SKM-1 (cell line): ENCODE measurements at regions not wholly inside any gene's neighbourhood (a gene's known extent, or its start where the extent isn't known, plus 50 kb on each side); places are given as distances from the start of the nearest gene placed in this dataset.

ENCODE experiments used
- DNase-seq: peaks from one replicate; lab custom pipeline; 2025; ENCODE audit not compliant: unreplicated experiment; lab: John Stamatoyannopoulos, UW

DNA sequence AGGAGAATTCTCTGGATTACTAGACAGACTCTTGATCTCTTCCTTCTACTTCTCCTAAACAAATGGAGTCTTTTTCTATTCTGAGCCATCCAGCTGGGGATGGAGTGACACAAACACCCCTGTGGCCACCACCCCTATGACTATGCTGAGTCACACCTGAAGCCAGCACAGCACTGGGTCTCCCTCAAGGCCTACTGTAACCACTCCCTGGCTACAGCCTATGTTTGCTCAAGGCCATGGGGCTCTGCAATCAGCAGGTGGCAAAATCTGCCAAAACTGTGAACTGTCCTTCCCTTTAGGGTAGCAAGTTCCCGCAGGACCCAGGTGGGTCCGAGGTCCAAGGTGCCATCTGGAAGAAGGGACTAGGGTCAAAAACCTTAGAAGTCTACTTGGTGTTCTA is 132.3 kb downstream of the TINAG start:
- DNase-seq: no peak

DNA sequence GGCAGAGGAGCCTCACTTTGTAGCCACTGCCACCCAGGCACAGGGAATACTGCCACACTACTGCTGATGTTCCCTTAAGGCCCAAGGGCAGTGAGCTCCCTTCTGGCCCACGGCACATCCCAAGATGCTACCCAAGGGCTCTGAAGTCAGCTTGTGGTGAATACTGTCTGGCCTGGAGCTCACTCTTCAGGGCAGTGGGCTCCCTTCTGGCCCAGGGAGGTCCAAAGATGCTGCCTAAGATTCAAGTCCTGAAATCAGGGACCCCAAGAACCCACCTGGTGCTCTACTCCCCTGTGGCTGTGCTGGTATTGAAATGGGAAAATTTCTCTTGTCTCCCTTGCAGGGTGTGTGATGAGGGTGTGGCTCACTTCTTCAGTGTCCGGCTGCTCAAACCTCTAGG is 132.8 kb downstream of the TINAG start:
- DNase-seq: no peak

DNA sequence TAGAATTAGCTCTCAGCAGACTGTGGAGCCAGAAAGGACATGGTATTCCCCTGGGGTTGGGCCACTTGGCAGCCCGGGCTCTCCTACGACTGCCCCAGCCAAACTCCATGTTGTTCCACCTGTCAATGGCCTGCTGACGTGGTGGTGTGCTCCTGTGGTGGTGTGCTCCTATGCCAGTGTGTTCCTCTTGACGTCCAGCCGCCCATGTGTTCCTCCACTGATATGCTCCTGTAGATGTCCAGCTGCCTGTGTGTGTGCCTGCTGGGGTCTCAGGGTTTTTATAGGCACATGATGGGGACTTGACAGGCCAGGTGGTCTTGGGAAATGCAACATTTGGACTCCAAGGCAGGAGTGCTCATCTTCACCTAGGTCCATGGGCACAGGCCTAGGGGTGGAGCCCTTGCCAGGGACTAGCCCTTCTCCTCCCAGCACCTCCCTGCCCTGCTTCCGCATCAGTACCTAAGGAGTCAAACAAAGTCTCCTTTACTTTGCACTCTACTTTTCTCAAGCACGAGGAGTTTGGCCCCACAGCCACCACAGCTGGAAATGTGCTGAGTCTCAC is 133.5 kb downstream of the TINAG start:
- no peak for DNase-seq

DNA sequence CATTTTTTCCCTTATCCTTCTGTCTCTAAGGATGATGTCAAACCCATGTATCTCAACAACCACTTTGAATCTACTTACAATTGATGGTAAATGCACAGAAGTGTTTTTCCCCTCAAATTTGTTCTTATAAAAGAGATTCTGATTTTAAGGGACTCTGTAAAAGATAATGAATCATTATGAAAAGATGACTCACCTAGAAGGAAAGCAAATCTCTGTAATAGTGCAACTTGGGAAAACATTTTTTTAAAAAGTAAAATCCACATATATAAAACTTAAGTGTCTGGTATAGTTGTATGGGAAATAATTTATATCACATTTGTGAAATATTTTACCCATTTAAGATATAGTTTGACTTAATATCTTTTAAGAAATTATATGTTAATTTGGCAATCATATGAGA is 137.0 kb downstream of the TINAG start:
- DNase-seq: no peak

DNA sequence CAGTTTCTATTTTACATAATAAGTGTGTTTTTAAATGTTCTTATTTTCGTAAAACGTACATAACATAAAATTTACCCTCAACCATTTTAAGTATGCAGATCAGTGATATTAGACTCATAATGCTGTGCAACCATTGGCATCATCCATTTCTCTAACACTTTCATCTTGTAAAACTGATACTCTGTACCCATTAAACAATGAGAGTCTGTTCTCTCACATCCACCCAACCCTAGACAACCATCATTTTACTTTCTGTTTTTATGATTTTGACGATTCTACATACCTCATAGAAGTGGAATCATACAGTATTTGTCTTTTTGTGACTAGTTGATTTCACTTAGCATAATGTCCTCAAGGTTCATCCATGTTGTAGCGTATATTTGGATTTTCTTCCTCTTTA is 140.4 kb downstream of the TINAG start:
- no peak for DNase-seq

DNA sequence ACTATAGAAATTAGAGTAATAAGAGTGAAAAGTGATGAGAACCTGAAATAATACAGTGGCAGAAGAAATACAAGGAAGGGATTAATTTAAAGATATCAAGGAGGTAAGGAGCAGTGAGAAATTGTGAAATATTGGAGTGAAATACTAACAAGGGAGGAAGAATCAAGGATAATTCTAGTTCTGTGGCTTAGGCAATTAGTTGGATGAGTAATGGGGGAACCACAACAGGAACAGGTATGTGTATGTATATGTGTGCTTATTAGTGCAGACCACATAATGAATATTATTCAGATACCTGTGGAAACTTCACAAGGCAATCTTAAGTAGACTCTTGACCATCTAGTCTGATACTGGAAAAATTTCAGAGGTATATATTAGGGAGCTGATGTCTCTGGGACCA is 143.3 kb downstream of the TINAG start:
- no peak for DNase-seq

DNA sequence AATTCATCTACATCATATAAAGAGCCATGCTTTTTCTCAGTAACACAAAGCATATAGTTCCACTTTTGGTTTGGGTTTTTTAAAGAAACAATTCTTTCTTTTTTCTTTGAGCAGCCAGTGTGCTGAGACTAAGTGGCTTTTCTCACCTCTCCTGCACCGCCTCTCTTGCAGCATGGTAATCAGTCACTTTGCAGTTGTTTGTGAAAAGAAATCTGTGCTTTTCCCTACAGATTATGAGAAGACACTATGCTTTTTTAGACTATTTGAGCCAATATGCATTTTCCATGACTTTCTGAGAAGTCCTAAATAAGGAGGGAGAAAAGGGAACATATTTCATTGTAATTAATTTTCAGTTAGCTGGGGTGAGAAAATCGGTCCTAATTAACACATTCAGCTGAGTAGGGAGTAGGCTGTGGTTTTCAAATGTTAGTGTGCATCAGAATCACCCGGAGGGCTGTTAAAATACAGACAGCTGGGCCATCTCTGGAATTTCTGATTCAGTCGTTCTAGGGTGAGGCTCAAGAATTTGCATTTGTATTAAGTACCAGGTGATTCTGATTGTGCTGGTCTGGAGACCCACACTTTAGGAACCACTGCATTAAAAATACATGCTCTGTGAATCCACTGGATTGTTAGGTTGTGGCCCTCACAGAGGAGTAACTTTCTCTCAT is 155.2 kb downstream of the TINAG start:
- DNase-seq: no peak

DNA sequence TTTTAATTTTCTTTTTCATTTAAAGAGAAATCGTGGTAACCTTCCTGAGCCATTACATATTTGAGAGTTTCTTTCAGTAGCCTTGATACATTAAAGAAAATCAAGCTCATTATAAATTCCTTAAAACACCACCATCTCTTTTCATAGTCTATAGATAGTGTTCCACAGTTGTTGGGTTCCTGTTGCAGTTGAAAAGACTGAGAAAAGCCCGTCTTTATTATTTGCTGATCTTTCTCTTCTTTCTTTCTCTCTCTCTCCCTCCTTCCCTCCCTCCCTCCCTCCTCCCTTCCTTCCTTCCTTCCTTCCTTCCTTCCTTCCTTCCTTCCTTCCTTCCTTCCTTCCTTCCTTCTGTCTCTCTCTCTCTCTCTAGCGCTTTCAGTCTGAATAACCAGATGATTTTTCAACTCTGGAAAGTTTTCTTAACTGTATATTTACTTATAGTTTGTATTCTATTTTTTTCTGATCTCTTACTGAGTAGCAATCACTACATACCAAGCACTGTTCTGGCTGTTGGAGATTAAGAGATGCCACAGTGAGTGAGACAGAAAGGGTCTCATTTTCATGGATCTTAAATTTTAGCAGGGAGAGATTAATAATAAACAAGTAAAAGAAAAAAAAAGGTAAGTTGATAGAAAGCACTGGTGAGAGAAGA is 157.5 kb downstream of the TINAG start:
- no peak for DNase-seq

DNA sequence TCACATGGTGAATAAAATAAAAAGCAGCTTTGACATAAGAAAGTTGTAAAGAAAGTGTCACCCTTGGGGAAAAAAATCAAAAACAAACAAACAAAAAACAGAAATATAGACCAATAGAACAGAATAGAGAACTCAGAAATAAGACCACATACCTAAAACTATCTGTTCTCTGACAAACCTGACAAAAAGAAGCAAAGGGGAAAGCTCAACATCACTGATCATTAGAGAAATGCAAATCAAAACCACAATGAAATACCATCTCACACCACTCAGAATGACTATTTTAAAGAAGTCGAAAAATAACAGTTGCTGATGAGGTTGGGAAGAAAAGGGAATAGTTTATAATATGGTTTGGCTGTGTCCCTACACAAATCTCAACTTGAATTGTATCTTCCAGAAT is 159.1 kb downstream of the TINAG start:
- no peak for DNase-seq

DNA sequence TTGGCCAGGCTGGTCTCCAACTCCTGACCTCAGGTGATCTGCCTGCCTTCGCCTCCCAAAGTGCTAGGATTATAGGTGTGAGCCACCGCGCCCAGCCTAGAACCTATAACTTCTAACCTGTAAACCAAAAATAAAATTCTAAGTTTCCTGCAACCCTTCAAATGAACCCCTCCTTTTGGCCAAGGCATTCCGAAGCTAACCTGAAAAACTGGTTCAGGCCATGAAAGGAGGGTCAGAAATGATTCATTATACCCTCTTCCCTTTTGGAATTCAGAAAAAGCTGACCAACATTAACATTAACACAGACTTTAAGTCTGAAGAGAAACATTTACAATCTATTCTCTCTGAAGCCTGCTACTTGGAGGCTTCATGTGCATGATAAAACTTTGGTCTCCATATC is 165.1 kb downstream of the TINAG start:
- no peak for DNase-seq

DNA sequence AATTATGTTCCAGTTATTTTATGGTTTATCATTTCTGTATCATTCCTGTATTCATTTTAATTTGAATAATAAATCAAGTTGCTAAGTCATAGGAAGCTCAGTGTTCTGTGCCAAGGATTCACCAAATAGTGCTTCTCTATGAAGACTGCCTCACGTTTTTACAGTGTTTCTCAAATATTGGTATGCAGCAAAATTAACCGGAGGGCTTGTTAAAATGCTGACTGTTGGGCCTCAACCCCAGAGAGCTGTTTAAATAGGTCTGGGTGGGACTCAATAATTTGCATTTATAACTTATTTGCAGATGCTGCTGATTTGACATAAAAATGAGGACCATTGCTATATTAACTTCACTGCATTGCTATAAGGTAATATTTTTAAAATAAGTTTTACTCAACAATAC is 166.7 kb downstream of the TINAG start:
- no peak for DNase-seq

DNA sequence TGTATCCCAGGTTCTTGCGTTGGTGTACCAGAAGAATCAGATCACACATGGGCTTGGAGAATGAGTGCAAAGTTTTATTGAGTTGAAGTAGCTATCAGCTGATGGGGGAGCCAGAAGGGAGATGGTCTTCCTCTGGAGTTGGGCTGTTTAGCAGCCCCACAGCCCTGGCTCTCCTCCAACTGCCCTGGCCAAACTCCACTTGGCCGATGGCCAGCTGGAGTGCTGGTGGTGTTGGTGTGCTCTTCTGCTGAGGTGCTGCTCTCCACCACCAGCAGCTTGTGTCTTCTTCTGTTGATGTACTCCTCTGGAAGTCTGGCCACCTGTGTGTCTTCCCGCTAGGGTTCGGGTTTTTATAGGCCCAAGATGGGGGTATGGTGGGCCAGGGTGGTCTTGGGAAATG is 172.8 kb downstream of the TINAG start:
- DNase-seq: no peak

DNA sequence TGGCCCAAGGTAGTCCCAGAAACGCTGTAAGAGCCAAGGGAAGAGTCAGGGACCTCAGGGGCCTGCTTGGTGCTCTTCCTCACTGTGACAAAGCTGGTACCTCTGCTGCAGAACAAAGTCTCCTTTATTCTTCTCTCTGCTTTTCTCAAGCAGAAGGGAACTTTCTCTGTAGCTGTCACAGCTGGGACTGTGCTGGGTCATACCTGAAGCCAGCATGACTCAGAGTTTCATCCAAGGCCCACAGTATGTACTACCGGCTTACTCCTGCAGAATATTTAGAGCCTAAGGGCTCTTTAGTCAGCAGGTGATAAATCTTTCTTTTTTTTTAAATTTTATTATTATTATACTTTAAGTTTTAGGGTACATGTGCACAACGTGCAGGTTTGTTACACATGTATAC is 183.2 kb downstream of the TINAG start:
- no peak for DNase-seq

DNA sequence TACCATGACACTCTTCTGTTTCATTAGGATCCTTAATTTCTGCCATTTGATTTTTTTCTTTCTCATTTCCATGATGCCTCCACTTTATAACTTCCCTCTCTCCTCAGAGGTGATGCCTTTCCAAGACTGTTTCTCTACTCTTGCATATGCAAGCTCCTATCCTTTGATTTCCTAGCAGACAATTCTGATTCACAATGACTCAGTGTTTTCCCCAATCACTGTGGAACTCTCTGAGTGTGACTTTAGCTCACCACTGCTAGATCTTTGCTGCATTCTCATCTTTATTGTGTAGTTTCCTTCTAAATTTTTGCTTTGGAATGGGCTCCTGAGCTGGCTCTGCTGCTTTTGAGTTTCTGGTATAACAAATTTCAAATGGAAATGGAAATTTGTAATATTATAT is 184.9 kb downstream of the TINAG start:
- DNase-seq: no peak

DNA sequence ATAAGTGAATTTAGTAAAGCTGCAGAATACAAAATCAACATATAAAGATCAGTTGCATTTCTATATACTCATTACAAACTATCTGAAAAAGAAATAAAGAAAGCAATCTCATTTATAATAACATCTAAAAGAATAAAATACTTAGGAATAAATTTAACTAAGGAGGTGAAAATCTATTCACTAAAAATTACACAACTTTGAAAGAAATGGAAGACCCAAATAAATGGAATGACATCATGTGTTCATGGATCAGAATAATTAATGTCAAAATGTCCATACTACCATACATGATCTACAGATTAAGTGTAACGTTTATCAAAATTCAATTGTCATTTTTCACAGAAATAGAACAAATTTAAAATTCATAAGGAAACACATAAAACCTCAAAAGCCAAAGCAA is 194.9 kb downstream of the TINAG start:
- DNase-seq: no peak

DNA sequence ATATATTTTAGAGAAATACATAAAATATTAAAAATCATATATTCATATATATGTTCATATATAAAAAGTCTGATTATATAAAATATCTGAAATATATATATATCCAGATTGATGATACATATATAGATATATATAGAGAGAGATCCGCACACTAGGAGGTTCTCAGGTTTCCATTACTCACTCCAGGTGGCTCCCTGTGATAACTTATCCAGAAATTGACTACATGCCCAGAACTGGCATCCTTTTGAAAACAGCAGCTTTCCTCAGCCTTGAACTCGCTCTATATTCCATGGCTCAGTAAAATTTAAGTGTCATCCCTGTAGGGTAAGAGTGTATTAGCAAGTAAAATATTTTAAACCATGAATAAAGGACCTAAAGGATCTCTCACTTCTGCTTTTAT is 206.8 kb downstream of the TINAG start:
- DNase-seq: no peak

DNA sequence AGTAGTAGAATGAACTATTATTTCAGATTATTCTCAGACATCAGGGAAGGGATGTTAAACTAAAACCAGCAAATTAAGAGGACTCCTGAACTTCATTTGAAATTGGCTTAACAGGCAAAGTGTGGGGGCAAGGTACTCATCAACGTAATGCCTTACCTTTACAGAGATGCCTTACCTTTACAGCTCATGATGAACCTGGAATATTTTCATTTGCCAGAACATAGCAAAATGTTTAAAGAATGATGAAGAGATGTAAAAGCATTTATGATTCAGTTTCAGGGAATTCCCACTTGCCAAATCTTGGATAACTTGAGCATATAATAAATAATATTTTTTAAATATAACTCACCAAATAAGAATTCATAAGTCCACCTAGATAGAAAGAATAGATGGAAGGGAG is 207.5 kb downstream of the TINAG start:
- no peak for DNase-seq

DNA sequence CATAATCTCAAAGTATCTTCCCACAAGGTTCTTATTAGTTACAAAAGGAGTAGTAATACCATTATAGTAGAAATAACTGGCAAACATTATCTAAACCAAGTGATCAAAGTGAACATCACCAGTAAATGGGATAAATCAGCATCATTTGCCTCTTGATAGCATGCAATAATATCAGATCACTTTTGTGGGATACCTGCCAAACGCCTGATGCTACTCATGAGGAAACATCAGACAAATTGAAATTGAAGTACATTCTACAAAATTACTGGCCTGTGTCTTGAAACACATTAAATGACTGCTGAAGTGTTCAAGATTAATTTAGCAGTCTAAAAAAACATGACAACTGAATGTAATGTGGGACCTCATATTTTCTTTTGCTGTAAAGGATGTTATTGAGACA is 208.1 kb downstream of the TINAG start:
- DNase-seq: no peak

DNA sequence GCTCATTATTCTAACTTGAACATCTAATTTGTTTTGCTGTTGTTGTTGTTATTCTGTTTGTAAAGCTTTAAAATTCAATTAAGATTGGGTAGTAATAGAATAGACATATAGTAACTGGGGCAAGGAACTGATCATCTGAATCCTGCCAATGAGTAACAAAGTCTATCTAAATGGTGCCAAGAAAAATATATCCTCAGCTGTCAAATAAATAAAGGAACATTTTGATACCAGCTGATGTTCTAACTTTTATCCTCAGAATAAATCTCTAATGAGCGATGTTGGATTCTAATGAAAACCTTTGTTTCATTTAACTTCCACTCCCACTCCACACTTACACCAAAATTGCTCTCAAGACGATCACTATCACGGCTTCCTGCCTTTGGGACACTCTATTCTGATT is 210.9 kb downstream of the TINAG start:
- DNase-seq: no peak

DNA sequence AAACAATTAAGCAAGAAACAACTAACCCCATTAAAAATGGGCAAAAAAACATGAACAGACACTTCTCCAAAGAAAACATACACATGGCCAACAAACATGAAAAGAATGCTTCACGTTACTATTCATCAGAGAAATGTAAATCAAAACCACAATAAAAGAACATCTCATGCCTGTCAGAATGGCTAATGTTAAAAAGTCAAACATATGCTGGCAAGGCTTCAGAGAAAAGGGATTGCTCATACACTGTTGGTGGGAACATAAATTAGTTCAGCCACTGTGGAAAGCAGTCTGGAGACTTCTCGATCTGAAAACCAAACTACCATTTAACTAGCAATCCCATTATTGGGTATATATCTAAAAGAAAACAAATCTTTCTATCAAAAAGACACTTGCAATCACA is 217.5 kb downstream of the TINAG start:
- no peak for DNase-seq

DNA sequence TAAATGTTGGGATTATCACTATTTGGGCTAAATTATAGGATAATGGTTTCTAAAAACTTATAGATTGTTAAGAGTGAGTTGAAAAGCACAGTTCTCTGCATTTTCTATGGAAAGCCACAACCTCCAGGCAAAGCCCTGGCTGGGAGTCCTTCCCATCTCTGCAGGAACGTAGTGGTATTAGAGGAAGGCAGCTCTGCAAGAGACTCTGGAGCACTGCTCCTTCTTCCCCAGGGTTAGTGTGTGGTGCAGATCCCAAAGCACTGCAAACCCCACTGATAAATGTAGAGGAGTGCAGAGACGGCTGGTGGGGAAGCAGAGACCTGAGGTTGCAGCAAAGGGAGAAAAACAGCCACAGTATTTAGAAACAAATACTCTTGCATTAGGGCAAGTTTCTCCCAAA is 225.3 kb downstream of the TINAG start:
- DNase-seq: no peak

DNA sequence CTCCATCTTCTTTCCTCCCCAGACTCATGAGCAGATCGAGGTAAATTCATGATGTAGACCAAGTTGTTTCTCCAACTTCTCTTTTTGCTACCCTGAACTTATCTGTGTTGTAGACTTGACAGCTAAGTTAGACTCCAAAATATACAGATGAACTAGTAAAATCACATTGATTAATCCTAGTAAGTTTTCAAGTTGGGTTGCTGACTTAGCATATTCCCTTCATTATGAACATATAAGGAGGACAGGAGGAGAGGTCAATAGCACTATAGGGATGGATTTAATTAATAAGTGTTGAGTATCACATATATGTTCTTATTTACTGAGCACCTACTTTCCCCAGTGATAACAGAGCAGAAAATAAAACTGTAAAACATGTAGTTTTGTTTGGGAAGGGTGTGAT is 227.3 kb downstream of the TINAG start:
- DNase-seq: no peak

DNA sequence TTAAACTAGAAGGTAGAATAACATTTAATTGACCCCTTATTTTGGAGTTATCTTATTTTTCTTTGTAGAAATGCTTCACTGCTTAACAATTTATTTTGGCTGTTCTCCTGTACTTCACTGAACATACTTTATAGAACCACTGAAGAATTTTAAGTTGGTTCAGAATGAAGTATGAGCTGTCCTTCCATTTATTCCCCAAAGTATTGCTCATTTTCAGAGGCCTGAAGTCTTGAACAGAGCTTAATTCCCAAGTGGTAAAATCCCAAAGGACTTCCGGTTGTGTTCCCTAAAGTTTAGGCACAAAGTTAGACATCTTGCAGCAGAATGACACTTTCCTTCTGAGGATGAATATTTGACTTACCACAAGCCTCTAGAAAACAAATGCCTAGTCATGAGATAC is 233.3 kb downstream of the TINAG start:
- DNase-seq: no peak
